Forelimb muscle (tissue), 1 donor: ENCODE measurements at regions not wholly inside any gene's neighbourhood (a gene's known extent, or its start where the extent isn't known, plus 50 kb on each side); places are given as distances from the start of the nearest gene placed in this dataset.
"Not testable (repeated sequence)": the region's sequence is repeated elsewhere in the genome, so short reads cannot be mapped to it uniquely, and the experiment has no call there.

ENCODE experiments used
- DNase-seq: peaks from one replicate; pipeline ENCODE4 v3.0.0-alpha.2; 2013; ENCODE audit warnings: low read depth

DNA sequence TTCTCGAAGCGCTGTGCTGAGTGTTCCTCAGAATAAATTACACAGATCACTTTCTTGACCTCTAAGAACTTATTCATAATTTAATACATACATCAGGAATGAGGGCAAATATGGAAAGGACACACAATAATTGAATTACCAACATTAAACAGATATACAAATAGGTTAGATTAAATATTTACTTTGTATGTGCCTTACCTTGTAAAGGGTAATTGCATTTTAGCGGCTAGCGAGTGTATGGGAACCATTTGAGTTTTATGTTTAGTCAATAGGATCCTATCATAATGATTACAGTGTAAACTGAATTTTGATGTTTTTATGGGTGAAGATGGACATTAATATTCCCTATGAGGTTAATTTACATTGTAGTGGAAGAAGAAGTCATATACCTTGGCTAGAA is 1187.1 kb upstream of the WWC1 start:
- DNase-seq: no peak

DNA sequence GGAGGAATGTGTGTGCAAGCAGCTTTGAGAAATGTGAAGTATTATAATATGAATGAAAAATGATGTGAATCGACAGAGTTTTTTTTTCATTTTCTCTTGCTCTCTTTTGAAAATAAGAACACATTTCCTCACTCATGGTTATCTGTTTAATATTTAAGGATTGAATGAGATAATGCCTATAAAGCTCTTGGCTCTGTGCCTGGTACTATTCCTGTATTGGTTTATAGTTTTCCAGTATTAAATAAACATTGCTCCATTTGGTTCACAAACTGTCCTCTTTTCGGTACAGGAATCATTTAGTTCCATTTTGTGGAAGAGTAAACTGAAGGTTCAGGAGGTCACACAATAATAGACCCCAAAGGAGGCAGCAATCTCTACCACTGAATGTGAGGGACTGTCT is 1185.5 kb upstream of the WWC1 start:
- DNase-seq: no peak

DNA sequence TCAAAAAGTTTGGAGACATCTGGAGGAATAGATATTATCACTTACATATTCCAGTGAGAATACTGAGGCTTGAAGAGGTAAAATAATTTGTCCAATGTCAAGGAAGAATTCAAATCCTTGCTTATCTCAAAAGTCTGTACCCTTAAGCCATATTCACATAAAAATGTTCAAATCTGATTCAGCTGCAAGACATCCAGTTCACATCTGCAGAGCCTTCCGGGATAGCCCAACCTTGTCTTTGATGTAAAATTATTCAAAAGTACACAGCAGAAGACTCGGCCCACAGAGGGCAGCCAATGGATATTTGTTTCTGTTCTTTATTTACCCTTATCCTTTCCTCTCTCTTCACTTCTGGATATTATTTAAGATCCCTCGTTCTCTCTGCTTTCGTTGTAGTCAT is 1183.8 kb upstream of the WWC1 start:
- DNase-seq: no peak

DNA sequence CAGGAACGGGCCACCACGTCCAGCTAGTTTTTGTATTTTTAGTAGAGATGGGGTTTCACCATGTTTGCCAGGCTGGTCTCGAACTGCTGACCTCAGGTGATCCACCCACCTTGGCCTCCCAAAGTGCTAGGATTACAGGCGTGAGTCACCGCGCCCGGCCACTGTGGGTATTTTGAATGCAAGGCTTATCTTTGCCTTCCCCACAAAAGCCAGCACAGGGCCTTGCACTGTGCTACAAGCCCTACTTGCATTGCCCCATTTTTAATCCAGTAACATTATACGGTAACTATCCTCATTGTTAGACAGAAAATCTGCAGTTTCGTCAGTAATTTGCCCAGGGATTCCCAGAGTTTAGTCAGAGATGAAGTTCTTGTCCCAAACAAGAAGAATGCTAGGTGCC is 1183.2 kb upstream of the WWC1 start:
- not testable (repeated sequence) for DNase-seq

DNA sequence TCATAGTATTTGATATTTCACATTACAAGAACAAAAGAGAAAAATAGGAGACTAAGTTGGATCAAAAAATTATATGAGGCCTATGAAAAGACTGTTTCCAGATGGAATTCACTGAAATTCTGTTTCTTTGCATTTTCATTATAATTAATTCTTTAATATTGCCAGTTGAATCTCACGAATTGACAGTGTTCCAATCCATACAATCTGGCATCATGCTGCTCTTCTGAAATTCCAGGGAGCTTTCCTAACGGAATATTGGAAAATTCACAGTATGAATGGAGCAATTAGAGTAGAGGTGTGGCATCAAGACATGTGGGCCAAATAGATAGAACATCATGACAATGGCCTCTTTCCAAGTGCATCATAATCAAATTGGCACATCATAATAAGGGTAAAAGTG is 1178.9 kb upstream of the WWC1 start:
- no peak for DNase-seq

DNA sequence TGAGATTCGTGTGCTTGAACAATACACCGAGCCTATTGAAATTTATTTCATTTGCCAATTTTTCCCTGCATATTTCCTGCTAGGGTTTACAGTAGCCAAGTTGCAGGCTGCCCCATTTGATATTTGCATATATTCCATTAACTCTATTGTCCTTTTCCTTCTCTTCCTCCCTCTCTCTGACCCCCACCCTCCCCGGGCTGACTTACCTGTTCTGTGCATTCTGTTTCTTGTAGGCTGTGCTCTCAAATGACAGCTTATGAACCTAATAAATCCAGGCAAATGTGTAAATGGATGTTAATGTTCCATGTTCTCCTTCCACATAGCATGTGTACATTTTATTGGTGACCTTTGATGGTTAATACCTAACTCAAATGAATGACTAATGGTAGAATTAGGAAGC is 1169.2 kb upstream of the WWC1 start:
- no peak for DNase-seq

DNA sequence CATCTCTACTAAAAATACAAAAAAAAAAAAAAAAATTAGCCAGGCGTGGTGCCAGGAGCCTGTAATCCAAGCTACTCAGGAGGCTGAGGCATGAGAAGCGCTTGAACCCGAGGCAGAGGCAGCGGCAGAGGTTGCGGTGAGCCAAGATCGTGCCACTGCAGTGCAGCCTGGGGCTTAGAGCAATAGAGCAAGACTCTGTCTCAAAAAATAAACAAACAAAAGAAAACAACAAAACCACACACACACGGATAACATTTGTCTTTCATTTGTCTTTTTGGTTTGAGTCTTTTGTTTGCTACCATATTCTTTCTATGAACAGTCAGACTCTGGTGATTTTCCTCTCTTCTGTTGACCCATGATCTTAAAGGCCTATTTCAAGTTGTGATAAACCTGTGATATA is 1168.3 kb upstream of the WWC1 start:
- DNase-seq: no peak

DNA sequence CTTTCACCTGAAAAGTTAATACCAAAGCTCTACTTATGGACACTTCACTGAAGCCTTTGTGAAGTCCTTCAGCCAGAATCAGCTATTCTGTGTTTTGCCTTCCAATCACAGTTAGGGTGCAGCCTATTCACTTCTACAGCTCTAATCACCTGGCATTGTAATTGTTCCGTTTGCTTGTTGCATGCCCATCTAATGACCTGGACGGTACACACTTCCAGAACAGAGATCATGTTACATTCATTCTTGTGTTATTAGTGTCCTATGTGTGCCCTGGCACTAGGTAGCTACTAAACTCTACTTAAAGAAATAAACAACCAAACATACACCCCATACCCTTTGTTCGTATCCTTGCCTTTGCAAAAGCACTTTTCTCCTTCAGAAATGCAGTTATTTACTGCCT is 1162.9 kb upstream of the WWC1 start:
- no peak for DNase-seq

DNA sequence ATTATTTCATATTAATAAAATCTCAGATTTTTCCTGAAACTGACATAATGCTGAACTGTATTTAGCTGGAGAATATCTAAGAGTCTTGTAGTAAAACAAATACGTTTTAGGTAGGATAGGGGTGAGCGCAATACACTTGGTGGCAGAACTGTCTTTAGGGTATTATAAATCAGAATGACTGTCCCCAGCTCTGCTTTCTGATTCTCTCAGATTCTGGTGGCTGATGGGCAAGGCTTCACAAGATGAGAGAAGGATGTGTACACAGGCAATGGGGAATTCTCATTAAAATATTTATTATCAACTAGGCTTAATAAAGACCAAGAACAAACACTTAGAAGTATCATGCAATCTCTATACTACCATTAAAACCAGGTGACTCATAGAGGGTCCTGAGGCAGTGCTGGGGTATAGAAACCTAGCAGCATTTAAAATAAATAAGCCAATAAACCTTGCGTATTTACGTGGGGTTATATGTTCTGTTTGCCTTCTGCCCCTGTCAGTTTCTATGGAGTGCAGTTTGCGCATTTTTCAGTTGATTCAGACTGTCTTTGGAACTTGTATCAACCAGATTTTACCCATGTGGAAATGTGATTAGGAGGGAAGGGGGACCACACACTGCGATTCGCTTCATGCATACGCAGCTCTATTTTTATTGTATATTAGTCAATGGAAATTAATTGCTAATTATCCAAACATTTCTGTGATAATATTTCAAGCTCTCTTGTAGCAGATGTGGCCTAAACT is 1150.7 kb upstream of the WWC1 start:
- DNase-seq: no peak

DNA sequence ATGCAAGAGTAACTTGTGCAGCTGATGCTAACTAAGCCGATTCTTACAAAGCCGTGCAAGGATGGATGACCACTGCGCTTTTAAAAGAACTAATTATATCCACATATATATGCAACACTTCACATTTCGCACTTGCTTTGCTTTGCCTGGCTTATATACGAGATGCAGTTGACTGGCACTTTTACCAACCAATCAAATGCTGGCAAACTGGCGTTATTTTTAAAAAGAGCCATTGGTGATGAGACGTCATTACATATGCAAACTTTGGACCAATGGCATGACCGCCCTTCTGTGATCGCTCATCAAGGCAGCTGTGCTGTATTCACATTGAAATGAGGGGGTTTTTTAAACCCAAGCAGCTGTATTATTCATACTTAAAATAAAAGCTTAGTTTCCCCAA is 1147.7 kb upstream of the WWC1 start:
- DNase-seq: no peak

DNA sequence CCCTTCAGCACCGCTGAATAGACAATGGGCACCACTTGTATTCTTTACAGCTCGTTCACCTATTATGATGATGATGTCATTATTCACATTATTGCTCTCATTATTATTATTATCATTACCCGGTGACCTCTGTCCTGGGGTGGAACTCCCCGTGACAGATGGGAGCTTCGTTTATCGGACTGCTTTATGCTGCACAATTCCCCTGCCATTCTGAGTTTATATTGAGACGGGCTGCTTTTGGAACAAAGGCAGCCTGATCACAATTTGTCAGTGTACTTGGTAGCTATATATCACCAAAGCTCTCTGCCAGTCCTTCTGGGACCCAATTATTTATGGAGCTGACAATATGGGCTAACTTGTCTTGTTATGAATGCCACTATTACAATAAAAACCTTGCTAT is 1145.6 kb upstream of the WWC1 start:
- no peak for DNase-seq

DNA sequence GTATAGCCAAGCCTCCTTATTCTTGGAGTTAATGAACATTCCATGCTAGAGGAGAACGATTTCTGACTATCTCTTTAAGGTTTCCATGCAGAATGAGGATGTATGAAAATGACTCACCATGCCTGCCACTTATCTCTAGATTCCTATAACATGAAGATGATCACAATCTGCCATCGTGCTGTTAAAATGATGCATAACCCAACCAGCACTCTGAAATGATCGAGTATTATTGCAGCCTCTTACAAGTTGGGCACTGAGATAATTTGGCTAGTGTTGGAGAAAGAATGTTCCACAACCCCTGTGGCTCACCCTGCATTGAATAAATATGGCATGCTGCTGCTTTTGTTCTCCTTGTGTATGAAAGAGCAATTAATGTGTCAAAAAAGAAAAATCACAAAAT is 1143.6 kb upstream of the WWC1 start:
- no peak for DNase-seq

DNA sequence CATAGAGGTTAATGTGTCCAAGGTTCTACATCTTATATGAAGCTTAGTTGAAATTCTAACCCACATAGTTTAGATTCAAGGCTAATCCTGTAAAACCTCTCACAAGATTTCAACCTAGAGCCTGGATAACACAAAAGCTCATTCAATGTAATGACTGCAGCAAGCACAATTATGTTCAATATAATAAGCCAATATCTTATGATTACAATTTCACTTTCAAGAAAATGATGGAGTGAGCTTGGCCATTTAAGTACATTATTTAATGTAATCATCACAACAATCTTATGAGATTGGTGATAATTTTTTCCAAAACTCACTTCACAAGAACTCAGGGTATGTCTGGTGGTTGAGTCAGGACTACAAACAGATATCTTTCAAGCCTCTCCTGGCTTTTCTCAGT is 1140.8 kb upstream of the WWC1 start:
- DNase-seq: no peak

DNA sequence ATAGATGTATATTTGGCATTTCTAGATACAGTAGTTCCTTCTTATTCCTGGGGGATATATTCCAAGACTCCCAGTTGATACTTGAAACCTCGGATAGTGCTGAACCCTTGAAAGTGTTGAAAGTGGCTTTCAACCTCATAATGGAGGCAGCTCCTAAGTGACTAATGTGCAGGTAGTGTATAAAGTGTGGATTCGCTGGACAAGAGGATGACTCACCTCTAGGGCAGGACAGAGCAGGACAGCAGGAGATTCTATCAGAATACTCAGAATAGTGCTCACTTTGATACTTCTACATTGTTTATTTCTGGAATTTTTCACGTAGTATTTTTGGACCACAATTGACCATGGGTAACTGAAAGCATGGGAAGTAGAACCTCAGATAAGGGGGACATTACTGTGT is 1138.9 kb upstream of the WWC1 start:
- DNase-seq: no peak

DNA sequence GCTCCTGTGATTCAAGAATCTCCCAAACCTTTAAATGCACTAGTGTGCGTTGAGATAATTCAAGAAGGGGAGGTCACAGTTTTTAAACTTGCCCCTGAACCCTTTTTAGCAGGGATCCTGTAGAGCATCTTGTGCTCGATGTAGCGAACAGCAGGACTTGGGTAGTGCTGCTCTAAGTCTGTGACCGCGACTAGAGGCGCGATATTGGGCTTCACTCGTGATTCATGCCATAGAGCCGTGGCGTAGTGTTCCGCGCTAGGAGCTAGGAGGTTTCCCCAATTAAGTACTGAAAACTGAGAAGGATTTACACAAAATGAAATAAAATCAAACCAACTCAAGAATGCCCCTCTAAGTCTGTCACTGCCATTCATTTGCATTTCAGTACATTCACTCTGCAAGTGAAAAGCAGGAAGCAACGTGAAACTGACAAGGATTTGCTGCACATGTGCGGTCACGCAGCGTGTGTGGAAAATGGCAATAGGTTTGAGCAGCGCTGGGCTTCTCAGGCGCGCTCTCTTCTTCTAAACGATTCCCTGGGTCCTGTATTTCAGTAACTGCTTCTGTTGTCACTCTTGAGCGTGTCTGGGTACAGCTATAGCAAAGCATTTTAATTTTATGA is 1135.9 kb upstream of the WWC1 start:
- DNase-seq: no peak

DNA sequence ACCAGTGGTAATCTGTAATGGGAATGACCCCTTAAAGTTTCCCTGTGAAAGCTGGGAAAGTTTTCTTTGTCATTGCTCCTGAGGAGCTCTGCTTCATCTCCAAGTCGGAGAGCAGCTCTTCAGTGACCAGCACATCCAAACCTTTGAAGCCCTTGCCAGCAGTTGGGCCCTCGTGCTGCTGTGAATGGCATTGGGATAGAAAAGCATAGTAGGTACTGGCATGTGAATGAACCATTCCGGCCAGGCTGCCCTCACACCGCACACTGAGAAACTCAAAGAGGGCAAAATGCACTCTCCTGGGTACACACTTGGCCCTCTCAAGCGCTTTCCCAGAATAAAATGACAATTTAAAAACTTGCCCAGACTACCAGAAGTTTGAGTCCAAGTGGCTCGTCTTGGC is 1135.0 kb upstream of the WWC1 start:
- no peak for DNase-seq

DNA sequence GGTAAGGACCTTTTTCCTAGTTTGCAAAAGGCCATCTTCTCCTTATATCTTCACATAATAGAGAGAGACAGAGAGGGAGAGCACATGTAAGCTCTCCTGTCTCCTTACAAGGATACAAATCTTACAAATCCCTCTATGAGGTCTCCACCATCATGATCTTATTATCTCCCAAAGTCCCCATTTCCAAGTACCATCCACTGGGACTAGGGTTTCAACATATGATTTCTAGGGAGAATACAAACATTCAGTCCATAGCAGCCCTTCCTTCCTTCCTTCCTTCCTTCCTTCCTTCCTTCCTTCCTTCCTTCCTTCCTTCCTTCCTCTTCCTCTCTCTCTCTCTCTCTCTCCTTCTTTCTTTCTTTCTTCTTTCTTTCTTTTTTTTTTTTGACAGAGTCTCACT is 1132.9 kb upstream of the WWC1 start:
- no peak for DNase-seq

DNA sequence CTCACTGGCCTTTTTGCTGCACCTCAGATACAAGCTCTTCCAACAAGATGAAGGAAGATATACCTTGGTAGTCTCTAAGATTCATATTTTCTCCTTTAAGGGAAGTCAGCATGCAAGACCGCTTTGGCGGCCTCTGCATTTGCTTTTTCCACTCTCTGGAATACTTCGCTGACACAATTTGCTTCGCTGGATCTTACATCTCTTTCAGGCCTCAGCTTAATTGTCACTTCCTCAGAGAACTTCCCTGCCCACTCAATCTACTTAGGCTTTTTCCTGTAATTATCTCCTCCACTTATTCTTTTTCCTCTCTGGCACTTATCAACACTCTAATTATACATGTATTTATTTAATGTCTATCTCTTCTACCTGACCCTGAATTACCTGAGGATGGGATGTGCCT is 1131.1 kb upstream of the WWC1 start:
- DNase-seq: no peak

DNA sequence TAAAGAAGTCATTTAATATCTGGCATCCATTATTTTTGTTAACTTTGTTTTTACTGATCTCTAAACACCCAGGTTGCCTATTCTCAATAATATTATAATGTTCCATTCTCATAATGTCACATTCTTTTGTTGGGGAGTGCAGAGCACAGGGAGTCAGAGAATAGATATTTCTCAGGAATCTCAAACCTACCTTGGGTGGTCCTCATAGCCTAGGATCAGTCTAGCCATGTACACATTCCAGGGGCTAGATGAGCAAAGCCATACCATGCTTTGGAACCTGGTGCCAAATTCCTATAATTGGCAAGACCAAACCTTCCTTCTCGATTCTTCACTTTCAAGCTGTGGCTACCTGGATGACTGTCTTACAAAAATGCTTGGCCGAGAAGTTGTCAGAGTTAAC is 1124.7 kb upstream of the WWC1 start:
- no peak for DNase-seq

DNA sequence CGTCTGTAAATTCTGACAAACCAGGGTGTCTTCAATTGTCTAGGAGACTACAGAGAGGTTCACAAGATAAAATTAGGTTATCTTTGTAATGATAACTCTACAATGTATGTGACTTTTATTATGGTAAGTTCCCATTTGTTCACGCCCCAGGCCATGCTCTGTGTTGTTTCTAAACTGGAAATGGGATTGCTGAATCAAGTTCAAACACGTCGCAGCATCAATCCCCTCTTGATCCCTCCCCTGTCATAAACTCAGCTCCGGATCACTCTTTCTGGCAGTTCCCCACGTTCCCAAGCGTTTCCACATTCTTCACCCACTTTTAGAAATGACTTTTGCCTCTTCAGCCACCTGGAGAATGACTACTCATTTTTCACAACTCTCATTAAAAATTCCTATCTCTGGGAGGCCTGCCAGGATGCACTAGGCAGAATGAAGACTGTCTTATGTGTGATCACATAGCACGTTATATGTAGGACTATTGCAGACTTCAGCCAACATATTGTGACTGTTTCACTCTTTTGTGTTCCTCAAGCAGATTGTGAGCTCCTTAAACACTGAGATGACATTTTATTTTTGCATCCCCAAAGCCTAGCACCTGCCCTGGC is 1124.2 kb upstream of the WWC1 start:
- DNase-seq: no peak

DNA sequence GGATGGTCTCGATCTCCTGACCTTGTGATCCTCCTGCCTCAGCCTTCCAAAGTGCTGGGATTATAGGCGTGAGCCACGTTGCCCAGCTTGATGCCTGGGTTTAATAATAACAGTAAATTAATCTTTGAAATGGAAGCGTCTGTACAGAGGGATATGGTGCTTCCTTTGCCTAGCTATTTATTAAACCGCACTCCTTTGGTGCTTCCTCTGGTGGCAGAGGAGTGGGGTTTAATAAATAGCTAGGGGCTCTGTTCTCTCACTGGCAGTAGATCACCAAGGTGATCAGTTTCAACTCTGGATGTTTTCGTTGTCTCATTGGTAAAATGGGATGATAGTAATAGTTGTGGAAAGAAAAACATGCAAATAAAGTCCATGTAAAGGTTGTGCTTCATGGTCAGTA is 1122.5 kb upstream of the WWC1 start:
- DNase-seq: no peak

DNA sequence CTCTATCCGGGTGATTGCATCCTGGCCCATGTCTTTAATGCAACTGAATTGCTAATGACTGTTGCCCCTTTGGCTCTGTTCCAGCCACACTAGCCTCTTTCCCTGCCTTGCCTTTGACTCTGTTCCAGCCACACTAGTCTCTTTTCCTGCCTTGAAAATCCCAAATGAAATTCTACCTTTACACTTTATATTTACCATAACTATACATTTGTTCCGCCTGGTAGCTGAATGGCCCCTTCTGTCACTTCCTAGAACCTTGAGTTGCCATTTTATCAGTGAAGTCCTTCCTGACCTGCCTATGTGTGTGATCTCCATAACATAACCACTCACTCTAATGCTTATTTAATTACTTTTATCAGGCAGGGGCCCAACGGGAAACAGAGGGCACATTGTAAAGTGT is 1120.4 kb upstream of the WWC1 start:
- DNase-seq: no peak

DNA sequence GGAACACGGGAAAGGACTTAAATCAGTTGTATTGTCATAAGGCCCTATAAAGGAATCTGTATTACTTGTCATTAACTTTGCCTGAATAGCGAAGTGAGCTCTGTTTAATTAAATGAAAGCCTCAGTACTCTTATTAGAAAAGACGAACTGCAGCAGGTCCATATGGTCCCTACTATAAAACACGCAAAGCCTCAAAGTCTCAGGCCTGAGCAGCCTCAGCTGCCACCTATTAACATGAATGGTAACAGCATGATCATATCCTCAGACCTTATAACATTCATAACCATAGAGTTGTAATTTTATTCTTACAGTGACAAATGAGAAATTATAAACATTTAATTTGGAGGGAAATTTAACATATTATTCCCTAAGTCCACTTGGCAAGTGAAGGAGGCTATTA is 1113.7 kb upstream of the WWC1 start:
- DNase-seq: no peak

DNA sequence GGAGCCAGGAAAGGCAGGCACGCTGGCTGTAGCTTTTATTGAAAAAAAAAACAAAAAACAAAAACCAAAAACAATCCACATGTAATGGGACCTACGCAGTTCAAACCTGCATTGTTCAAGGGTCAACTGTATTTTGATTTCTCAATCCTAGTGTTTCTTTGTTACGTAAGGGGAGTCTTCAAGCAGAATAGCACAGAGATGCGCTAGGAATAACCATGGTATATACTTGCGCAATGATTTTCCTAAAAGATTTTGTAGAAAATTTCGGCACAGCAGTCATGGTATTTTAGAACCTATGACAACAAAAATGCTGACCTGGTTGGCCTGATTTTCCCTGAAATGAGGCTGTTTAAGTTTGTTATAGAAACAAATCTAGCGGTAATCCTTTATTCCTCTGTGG is 1110.5 kb upstream of the WWC1 start:
- no peak for DNase-seq
